ENCODE measurements at regions not wholly inside any gene's neighbourhood (a gene's known extent, or its start where the extent isn't known, plus 50 kb on each side); places are given as distances from the start of the nearest gene placed in this dataset.

GRCh38 chr14:49240383-49240782, 345.8 kb downstream of the RPS29 start:
- DNase-seq (ENCODE audit: low spot score) = no peak

- DNase-seq (ENCODE audit: low spot score) = no peak
Observed at GRCh38 chr14:49228552-49228951, 357.6 kb downstream of the RPS29 start.

GRCh38 chr14:49221316-49221715, 364.9 kb downstream of the RPS29 start:
- no peak for DNase-seq (ENCODE audit: low spot score)

- DNase-seq (ENCODE audit: low spot score) = no peak
Observed at GRCh38 chr14:49220492-49220891, 365.7 kb downstream of the RPS29 start.

GRCh38 chr14:49218436-49219092, 367.6 kb downstream of the RPS29 start:
- DNase-seq (ENCODE audit: low spot score) = no peak

GRCh38 chr14:49212721-49213120, 373.5 kb downstream of the RPS29 start:
- DNase-seq (ENCODE audit: low spot score) = no peak

GRCh38 chr14:49209416-49209815, 376.8 kb downstream of the RPS29 start:
- DNase-seq (ENCODE audit: low spot score) = no peak

- no peak for DNase-seq (ENCODE audit: low spot score)
Observed at GRCh38 chr14:49206828-49207227, 379.4 kb downstream of the RPS29 start.

- no peak for DNase-seq (ENCODE audit: low spot score)
Observed at GRCh38 chr14:49203676-49204075, 382.5 kb downstream of the RPS29 start.

GRCh38 chr14:49199159-49199558, 387.0 kb downstream of the RPS29 start:
- DNase-seq (ENCODE audit: low spot score) = no peak

- DNase-seq (ENCODE audit: low spot score) = no peak
Observed at GRCh38 chr14:49196327-49196726, 389.9 kb downstream of the RPS29 start.

- DNase-seq (ENCODE audit: low spot score) = no peak
Observed at GRCh38 chr14:49194067-49194466, 392.1 kb downstream of the RPS29 start.

- DNase-seq (ENCODE audit: low spot score) = no peak
Observed at GRCh38 chr14:49193332-49194065, 392.7 kb downstream of the RPS29 start.

- DNase-seq (ENCODE audit: low spot score) = no peak
Observed at GRCh38 chr14:49191380-49191779, 394.8 kb downstream of the RPS29 start.

GRCh38 chr14:49189375-49189774, 396.8 kb downstream of the RPS29 start:
- no peak for DNase-seq (ENCODE audit: low spot score)

GRCh38 chr14:49187799-49188198, 398.4 kb downstream of the RPS29 start:
- DNase-seq (ENCODE audit: low spot score) = no peak

- no peak for DNase-seq (ENCODE audit: low spot score)
Observed at GRCh38 chr14:49173765-49174373, 412.3 kb downstream of the RPS29 start.

- DNase-seq (ENCODE audit: low spot score) = no peak
Observed at GRCh38 chr14:49164074-49164473, 422.1 kb downstream of the RPS29 start.

- no peak for DNase-seq (ENCODE audit: low spot score)
Observed at GRCh38 chr14:49160983-49161382, 425.2 kb downstream of the RPS29 start.

GRCh38 chr14:49159081-49159480, 427.1 kb downstream of the RPS29 start:
- no peak for DNase-seq (ENCODE audit: low spot score)

GRCh38 chr14:49139593-49139992, 446.6 kb downstream of the RPS29 start:
- no peak for DNase-seq (ENCODE audit: low spot score)

GRCh38 chr14:49134940-49135339, 451.2 kb downstream of the RPS29 start:
- DNase-seq (ENCODE audit: low spot score) = no peak

- no peak for DNase-seq (ENCODE audit: low spot score)
Observed at GRCh38 chr14:49121246-49121645, 464.9 kb downstream of the RPS29 start.

Measured in ureter (tissue), 1 donor.